HG02870 (cell line): ENCODE measurements at regions not wholly inside any gene's neighbourhood (a gene's known extent, or its start where the extent isn't known, plus 50 kb on each side); places are given as distances from the start of the nearest gene placed in this dataset.

Experiments used
- ATAC-seq: cut with Tn5 transposase; IDR thresholded peaks from one replicate; pipeline ENCODE4 v1.9.1; 2021; ENCODE audit warnings: mild to moderate bottlenecking, moderate library complexity; ENCODE audit not compliant: unreplicated experiment

DNA sequence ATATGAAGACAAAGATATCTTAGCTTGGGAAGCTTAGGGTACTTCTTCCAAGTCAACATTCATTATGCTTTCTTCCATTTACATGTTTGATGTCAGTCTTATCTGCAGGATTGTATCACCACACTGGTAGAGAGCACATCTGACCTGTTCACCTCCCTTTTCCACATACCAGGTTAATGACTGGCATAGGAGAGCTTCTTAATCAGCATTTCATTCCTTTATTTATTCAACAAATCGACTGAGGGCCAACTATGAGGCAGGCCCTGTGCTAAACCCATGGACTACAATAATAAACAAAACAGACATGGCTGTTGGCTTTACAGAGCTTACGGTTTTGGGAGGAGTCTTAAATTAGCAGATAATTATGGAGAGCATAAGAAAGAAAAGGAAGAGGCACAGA, 378.1 kb upstream of the CDH11 start:
- no peak for ATAC-seq

GRCh38 chr16:65499566-65499965, 377.7 kb upstream of the CDH11 start:
- ATAC-seq = no peak

DNA sequence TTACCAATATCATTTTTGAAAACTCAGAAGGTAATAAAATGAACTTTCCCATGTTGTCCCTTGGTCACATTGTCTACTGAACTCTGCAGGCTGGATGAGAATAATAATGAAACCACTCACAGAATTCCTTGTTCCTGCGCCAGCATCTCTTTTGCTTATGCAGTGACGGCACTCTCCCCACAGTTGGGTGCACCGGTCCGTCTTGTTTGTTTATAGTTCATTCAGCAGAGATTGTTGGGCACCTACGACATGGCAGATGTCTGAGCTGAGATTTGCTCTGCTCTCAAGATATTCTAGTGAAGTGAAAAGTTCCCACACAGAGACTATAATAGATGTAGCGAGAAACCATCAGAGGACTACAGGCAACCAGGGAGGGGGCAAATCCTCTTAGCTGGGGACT, 375.7 kb upstream of the CDH11 start:
- no peak for ATAC-seq

DNA sequence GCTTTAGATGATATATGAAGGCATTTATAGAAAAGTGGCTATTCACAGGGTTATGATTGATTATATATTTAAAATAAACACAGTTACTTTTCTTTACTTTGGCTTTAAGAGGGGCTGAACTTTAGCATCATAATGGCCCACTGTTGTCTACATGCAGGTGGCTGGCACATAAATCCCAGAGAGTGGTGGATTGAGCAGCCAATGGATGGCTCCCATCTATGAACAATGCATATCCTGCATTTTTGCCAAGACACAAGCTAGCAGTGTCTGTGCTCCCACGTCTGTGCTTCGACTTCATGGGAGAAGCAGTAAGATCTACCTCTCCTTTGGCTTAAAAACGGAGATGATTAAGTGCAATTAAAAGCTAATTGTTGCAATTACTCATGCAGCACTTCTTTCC, 373.2 kb upstream of the CDH11 start:
- ATAC-seq = no peak

DNA sequence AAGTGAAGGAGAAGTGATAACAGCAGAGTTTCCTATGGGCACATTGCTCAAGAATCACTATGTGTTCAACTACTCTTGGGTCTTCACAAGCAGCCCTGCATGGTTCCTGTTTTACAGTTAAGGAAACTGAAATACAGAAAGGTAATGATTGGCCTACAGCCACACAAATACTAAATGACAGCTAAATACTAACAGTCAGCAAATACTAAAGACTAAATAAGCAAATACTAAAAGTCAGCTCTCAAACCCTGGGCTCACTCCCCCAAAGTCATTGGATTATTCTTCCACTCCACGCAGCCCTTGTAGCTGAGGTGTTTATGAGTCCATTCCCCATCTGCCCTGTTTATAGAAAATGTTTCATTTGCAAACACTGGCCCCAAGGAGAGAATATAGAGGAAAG, 372.7 kb upstream of the CDH11 start:
- no peak for ATAC-seq

DNA sequence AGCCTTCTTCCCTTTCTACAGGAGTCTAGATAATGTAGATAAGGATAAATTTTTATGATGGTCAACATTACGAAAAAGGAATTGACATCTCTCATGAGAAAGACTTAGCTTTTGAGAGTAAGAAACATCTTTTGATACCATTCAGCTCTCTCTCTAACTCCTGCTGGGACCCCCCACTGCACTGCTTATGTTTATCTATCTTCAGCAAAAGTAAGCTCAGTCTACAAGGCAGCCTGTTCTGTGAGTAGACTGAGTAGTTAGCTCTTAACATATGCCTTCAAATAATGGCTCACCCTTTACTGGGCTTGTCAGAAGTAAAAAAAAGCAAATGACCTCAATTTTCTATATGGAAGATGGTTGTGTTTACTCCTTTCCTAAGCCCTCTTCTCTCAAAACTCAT, 372.2 kb upstream of the CDH11 start:
- no peak for ATAC-seq

DNA sequence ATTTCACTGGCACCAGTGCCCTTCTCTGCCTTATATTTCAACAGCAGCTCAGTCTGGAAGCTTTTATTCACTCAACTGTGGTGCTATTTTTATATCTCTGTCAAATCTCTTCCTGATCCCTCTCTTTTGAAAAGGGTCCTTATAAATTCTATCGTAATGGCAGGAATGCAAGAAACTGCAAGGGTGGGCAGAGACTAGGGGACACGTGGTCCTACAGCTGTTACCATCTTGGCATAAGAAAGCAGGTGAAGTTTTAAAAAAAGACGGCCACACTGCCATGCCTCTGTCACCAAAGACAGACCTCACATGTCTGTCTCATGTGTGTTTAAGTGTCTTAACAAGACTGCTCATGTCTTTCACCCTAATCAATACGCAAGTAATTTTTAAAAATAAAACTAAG, 368.4 kb upstream of the CDH11 start:
- ATAC-seq = no peak

GRCh38 chr16:65489531-65490023, 367.7 kb upstream of the CDH11 start:
- ATAC-seq = no peak

DNA sequence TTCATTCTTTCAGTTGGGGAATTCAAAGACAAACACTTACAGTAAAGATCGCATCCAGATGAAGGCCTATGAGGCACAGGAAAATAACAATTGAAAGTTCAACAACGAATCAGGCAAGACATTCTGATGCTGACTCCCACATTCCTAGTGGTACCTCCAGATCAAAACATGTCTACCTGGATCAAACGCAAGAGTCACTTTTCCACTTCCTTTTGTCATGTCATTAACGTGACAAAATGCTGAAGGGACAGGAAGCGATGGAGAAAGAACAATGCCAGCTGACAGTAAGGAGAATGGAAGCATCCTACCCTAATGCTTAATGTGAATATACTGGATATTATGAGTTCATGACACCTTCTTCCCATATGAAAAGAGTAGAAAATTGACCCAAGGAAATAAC, 365.4 kb upstream of the CDH11 start:
- ATAC-seq = no peak

GRCh38 chr16:65481956-65482355, 360.1 kb upstream of the CDH11 start:
- ATAC-seq = no peak

DNA sequence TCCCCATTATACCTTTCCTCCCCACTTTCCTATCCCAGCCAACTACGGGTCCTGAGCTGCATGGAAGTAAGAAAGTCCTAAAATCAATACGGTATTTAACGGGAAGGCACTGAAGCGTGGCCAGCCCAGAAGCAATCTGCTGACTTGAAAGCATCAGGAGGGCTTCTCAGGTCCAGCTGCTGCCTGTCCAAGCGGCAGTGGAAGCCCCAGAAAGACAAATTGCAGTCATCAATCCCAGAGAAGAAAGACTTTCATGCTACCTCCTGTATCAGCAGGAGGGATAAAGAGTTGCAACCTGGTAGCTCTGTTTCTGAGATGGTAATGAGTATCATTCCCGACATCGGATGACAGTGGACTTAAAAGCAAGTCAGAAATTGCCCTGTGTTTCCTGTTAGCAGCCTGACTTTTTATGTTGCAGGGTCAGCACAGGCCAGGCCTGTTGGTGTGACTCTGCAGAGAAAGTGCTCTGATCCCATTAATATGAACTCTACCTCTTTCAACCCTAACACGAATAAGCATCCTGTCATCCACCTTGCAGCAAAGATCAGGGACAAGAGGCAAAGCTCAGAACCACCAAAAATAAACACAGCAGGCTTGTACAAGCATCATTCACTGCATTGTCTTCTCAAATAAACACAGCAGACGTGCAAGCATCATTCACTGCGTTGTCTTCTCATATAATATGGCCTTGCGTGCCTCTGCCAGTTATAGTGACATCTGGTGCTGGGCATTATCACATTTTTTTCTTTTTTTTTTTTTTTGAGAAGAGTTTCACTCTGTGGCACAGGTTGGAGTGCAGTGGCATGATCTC, 358.6 kb upstream of the CDH11 start:
- ATAC-seq = no peak

DNA sequence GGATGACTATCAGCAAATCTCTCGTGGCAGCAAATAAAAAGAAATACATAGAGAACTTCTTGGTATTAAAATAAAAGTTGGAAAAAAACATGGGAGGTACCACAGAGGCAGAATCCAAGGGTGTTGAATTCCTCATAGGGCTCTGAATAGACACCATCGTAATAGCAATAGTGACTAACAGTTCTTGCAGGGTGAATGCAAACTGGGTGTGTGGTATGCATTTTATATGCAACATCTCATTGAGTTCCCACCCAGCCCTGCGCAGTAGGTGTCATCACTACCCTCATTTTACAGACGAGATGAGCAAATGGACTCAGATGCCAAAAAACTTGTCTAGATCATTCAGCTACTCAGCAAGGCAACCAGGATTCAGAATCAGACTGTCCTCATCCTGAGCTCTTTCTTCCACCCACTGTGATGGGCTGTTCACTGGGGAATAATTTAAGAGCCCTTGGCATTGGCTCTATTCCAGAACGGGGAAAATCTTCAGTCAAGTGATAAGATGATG, 354.6 kb upstream of the CDH11 start:
- ATAC-seq = no peak

DNA sequence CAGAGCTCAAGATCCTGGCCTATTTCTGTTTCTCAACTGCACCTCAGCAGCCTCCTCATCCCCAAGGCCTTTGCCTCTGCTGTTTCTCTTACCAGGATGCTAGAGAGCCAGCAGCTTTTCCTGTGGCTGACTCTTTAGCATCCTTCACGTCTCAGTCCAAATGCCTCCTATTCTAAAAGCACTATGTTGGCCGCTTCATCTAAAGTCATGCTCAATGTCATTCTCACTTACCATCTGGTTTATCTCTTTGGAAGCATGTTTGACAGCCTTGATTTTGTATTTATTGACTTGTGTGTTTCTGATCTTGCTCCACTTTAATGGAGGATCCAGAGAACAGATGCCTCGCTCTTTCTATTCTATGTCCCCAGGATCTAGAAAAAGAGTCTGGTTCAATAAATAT, 351.8 kb upstream of the CDH11 start:
- ATAC-seq = no peak

GRCh38 chr16:65469116-65469515, 347.3 kb upstream of the CDH11 start:
- no peak for ATAC-seq

GRCh38 chr16:65468133-65468532, 346.3 kb upstream of the CDH11 start:
- no peak for ATAC-seq

DNA sequence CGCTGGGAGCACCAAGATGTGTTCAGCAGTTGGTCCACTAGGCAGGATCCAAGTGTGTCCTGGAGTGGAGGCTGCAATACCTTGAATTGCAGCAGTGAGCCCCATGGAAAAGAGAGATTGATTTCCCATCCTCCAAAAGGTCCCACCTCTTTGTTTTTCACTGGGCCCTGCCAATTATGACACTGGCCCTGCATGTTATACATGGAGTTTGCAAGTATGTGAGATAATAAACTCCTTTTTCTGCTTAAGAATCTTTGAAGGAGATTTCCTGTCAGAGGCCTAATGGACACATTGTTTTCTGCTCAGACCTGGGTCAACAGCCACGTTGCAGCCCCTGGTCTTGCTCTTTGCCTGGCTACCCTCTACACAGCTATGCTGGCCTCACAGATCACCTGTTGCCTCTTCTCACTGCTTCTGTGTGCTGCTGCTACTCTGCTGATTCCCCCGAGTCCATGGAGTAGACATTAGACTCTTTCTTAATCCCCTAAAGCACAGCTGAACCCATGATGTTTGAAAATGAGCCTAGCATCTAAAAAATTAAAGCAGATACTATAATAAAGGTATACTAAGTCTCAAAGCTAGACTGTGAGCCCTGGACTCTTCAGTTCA, 341.9 kb upstream of the CDH11 start:
- no peak for ATAC-seq

DNA sequence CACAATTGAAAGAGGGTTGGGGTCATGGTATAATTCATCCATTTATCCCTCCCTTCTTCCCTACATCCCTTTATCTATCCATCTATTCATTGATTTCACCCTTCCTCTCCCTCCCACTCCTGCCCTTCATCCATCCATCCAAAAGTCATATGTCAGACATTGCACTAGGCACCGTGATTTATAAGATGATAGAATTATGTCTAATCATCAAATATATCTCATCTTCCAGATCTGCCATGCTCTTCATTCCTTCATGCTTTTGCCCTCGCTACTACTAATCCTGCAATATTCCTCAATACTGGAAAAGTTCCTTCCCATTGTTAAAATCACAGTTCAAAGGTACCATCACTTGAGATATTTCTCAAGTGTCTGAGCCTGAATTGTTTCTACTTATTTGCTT, 335.2 kb upstream of the CDH11 start:
- no peak for ATAC-seq

GRCh38 chr16:65455761-65456160, 333.9 kb upstream of the CDH11 start:
- no peak for ATAC-seq

- no peak for ATAC-seq
Measured at GRCh38 chr16:65453646-65454045, 331.8 kb upstream of the CDH11 start.

GRCh38 chr16:65449526-65449925, 327.7 kb upstream of the CDH11 start:
- no peak for ATAC-seq

DNA sequence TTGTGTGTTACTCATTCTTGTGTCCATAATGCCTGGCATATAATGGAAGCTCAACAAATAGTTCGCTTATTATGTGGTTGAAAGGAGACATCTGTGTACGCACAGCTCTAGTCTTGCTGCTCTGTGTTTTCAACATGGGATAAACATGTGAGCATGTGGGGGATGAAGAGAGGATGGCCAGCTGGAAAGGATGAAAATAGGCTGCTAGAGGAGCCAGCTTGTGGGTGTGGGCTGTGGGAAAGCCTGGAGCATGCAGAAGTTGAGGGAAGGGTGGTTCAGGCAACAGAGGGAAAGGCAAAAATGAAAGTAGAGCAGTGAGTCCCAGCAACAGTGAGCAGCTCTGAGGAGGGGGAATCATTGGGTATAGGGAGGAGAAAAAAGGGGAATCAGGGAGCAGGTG, 324.6 kb upstream of the CDH11 start:
- ATAC-seq = no peak
